Stomach (tissue), 8 donors: ENCODE measurements at regions not wholly inside any gene's neighbourhood (a gene's known extent, or its start where the extent isn't known, plus 50 kb on each side); places are given as distances from the start of the nearest gene placed in this dataset.

ENCODE experiments used
- DNase-seq, 2 donors: peaks; one replicate each; pipeline versions ENCODE4 v3.0.0 to v3.0.0-alpha.2; 2013 to 2019
- H3K27ac ChIP-seq, 5 donors: fragments of 200-600 bp in 4 of 5; sonication (generic) in 4 of 5; one replicate each; pipeline ENCODE4 v1.5.1; 2013 to 2019; ENCODE audit warnings: mild to moderate bottlenecking in 1 of 5, moderate library complexity in 1 of 5
- H3K27me3 ChIP-seq, 3 donors: fragments of 200-600 bp; sonication (generic); one replicate each; pipeline ENCODE4 v1.5.1; 2017 to 2019; ENCODE audit warnings: mixed run types in 1 of 3
- H3K36me3 ChIP-seq, 4 donors: fragments of 200-600 bp; sonication (generic); 1 replicate in 3 of 4; 2 replicates in 1 of 4; pipeline ENCODE4 v1.5.1; 2016 to 2019
- H3K4me1 ChIP-seq, 4 donors: fragments of 200-600 bp; sonication (generic); one replicate each; pipeline ENCODE4 v1.5.1; 2016 to 2019
- H3K4me3 ChIP-seq, 4 donors: fragments of 200-600 bp; sonication (generic) in 3 of 4; one replicate each; pipeline ENCODE4 v1.5.1; 2016 to 2019; ENCODE audit warnings: mild to moderate bottlenecking in 1 of 4
- H3K9me3 ChIP-seq, 4 donors: fragments of 200-600 bp; sonication (generic); one replicate each; pipeline ENCODE4 v1.5.1; 2016 to 2019
- EP300 ChIP-seq: sonication (generic); formaldehyde crosslinking; IDR thresholded peaks from one replicate; pipeline ENCODE4 v1.6.1; 2017; ENCODE audit warnings: antibody characterized with exemption
- POLR2A ChIP-seq, 4 donors: fragments of 450-650 bp; IDR thresholded peaks; one replicate each; pipeline ENCODE4 v1.6.1; 2016; ENCODE audit warnings: antibody characterized with exemption in 4 of 4, control low read depth in 2 of 4, mild to moderate bottlenecking in 1 of 4, moderate library complexity in 1 of 4
- POLR2AphosphoS5 ChIP-seq, 3 donors: sonication (generic); formaldehyde crosslinking; IDR thresholded peaks; one replicate each; pipeline ENCODE4 v1.6.1; 2016; ENCODE audit warnings: antibody characterized with exemption in 3 of 3
- WGBS, 5 donors: extraction: QIAGEN DNeasy Blood & Tissue Kit in 3 of 5; methylation state at CpG; one replicate each; pipeline versions ENCODE4 v1.1.5 to v1.1.7; 2013 to 2018; 5-methylcytosine and 5-hydroxymethylcytosine counted together
- intact Hi-C: fragments of 100-400 bp; cut with DNase I; formaldehyde crosslinking; loops from one replicate; pipeline ENCODE4 v1.15.1; 2023; ENCODE audit warnings: low total_unique reads
- TF ChIP-seq, protein P1 (sequence below), 7 experiments: fragments of 450-650 bp in 4 of 7; fragments of 200-600 bp in 3 of 7; sonication (generic) in 3 of 7; IDR thresholded peaks; one replicate each; pipeline ENCODE4 v1.5.1; 2016 to 2019; ENCODE audit warnings: antibody characterized with exemption in 7 of 7, control low read depth in 2 of 7, mild to moderate bottlenecking in 1 of 7
- donor health status: healthy with polysubstance abuse.
- donor health status: Bipolar disorder and iron deficiency.
- donor health status: healthy.

GRCh38 chr17:34135841-34136240 lies 119.2 kb upstream of the CCL2 start:
- Histone ChIP-seq H3K27me3 (peaks cover 0 to 41% (median 4%) of the 10 kb centered on the region in 3 donors), H3K9me3 (no peaks in the 10 kb centered on the region), H3K4me3 (no peak overlapping the region), H3K36me3 (no peaks in the 10 kb centered on the region), H3K27ac (no peak overlapping the region), H3K4me1 (no peaks in the 10 kb centered on the region)
- intact Hi-C loops: no loop called here
- 47 to 72% (median 49%) methylated on average over 2 of the region's 2 CpGs for WGBS, 5 donors
- TF ChIP-seq POLR2AphosphoS5 (IDR thresholded peaks at IDR 0.05): no peak
- no peak for TF ChIP-seq POLR2A (IDR thresholded peaks at IDR 0.05)
- TF ChIP-seq, protein P1, sequence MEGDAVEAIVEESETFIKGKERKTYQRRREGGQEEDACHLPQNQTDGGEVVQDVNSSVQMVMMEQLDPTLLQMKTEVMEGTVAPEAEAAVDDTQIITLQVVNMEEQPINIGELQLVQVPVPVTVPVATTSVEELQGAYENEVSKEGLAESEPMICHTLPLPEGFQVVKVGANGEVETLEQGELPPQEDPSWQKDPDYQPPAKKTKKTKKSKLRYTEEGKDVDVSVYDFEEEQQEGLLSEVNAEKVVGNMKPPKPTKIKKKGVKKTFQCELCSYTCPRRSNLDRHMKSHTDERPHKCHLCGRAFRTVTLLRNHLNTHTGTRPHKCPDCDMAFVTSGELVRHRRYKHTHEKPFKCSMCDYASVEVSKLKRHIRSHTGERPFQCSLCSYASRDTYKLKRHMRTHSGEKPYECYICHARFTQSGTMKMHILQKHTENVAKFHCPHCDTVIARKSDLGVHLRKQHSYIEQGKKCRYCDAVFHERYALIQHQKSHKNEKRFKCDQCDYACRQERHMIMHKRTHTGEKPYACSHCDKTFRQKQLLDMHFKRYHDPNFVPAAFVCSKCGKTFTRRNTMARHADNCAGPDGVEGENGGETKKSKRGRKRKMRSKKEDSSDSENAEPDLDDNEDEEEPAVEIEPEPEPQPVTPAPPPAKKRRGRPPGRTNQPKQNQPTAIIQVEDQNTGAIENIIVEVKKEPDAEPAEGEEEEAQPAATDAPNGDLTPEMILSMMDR (IDR thresholded peaks at IDR 0.05): no peak
- TF ChIP-seq EP300: no peak
- no peak for DNase-seq

DNA sequence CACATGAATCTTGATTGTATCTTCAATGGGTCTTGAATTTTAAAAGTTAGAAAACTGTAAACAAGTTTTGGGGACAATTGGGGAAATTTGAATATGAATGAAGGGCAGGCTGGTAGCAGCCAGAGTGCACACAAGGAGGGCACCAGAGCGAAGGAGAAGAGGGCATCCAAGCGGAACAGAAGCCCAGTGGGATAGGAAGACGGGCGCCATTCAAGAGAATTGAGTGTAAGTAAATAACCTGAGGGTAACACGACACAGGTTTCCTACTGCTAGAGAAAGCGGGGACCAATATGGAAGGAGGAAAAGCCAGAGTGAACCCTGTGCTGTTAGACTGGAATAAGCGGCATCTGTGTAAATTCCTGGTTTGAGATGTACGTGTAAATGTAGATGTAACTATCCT lies 115.1 kb upstream of the CCL2 start:
- TF ChIP-seq, protein P1 (IDR thresholded peaks at IDR 0.05): no peak
- TF ChIP-seq POLR2A (IDR thresholded peaks at IDR 0.05) (no peak), POLR2AphosphoS5 (IDR thresholded peaks at IDR 0.05) (no peak), EP300 (no peak)
- H3K27me3 ChIP-seq: peaks cover 0 to 35% (median 4%) of the 10 kb centered on the region in 3 donors
- 64 to 83% (median 76%) methylated on average over 7 to 8 of the region's 8 CpGs for WGBS, 5 donors
- H3K4me3 ChIP-seq: no peak overlapping the region
- intact Hi-C loops: no loop called here
- H3K36me3 ChIP-seq: no peaks in the 10 kb centered on the region
- no peak for DNase-seq
- no peaks in the 10 kb centered on the region for H3K4me1 ChIP-seq
- H3K9me3 ChIP-seq: no peaks in the 10 kb centered on the region
- no peak overlapping the region for H3K27ac ChIP-seq

DNA sequence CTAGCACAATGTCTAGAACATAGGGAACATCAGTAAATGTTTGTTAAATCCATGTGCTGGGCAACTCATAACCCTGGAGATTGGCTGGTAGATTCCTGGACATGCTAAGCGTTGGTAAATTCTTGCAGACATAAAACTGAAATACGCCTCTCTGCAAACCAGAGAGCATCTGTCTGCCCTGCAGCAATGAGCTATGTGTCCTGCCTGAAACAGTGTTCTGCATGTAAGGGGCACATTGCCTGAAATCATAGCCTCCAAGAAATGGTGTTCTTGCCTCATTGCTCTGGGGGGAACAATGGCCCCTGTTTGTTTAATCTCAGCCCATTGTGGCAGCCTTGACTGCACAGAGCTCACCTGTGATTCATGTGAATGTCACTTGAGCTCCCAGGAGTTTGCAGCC lies 113.5 kb upstream of the CCL2 start:
- H3K27me3 ChIP-seq: peaks cover 0 to 37% (median 8%) of the 10 kb centered on the region in 3 donors
- intact Hi-C loops: no loop called here
- WGBS, 5 donors: 84 to 88% (median 87%) methylated on average over 2 of the region's 2 CpGs
- no peak overlapping the region for H3K4me3 ChIP-seq
- H3K36me3 ChIP-seq: no peaks in the 10 kb centered on the region
- H3K9me3 ChIP-seq: no peaks in the 10 kb centered on the region
- H3K4me1 ChIP-seq: no peaks in the 10 kb centered on the region
- H3K27ac ChIP-seq: no peak overlapping the region
- no peak for DNase-seq
- TF ChIP-seq POLR2AphosphoS5 (IDR thresholded peaks at IDR 0.05) (no peak), EP300 (no peak), POLR2A (IDR thresholded peaks at IDR 0.05) (no peak)
- TF ChIP-seq, protein P1 (IDR thresholded peaks at IDR 0.05): no peak

- 85 to 90% (median 89%) methylated on average over 1 of the region's 1 CpG for WGBS, 5 donors
- H3K27ac ChIP-seq: no peak overlapping the region
- no peak overlapping the region for H3K4me3 ChIP-seq
- no peaks in the 10 kb centered on the region for H3K9me3 ChIP-seq
- TF ChIP-seq, protein P1 (IDR thresholded peaks at IDR 0.05): no peak
- TF ChIP-seq POLR2AphosphoS5 (IDR thresholded peaks at IDR 0.05): no peak
- no peak for TF ChIP-seq POLR2A (IDR thresholded peaks at IDR 0.05)
- TF ChIP-seq EP300: no peak
- DNase-seq: no peak
- H3K27me3 ChIP-seq: peaks cover 0 to 33% (median 8%) of the 10 kb centered on the region in 3 donors
- H3K36me3 ChIP-seq: no peaks in the 10 kb centered on the region
- intact Hi-C loops: no loop called here
- H3K4me1 ChIP-seq: no peaks in the 10 kb centered on the region
These were observed 111.7 kb upstream of the CCL2 start for GRCh38 chr17:34143430-34143829.
